ENCODE measurements at regions not wholly inside any gene's neighbourhood (a gene's known extent, or its start where the extent isn't known, plus 50 kb on each side); places are given as distances from the start of the nearest gene placed in this dataset.
"Not testable (repeated sequence)": the region's sequence is repeated elsewhere in the genome, so short reads cannot be mapped to it uniquely, and the experiment has no call there.

DNA sequence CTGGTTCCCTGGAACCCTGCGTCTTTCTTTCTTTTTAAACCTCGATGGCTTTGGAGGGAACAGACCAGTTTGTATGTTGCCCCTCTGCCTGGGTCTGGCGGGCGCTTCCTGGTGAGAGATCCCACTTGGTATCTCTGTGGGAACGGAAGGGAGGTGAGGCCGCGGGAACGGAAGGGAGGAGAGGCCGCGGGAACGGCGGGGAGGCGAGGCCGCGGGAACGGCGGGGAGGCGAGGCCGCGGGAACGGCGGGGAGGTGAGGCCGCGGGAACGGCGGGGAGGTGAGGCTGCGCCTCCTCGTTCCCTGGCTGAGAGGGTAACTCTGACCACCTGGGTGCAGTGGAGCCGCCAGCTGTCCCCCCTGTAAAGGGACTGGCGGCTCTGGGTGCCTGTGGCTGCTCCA is 169.5 kb downstream of the NPIPB11 start:
- not testable (repeated sequence) for H3K4me1 ChIP-seq

GRCh38 chr16:29235836-29236370 is 170.6 kb downstream of the NPIPB11 start:
- H3K27ac ChIP-seq = peak overlapping the region; percentile 79
- not testable (repeated sequence) for H3K27me3 ChIP-seq; DNase-seq; H3K36me3 ChIP-seq; H3K9me3 ChIP-seq (replicated peaks); H3K4me1 ChIP-seq
- H3K4me3 ChIP-seq = peak overlapping the region; percentile 54

More for the DNA sequence above, 169.5 kb downstream of the NPIPB11 start:
- not testable (repeated sequence) for H3K27me3 ChIP-seq; H3K4me3 ChIP-seq; H3K27ac ChIP-seq; H3K36me3 ChIP-seq; H3K9me3 ChIP-seq (replicated peaks); DNase-seq

DNA sequence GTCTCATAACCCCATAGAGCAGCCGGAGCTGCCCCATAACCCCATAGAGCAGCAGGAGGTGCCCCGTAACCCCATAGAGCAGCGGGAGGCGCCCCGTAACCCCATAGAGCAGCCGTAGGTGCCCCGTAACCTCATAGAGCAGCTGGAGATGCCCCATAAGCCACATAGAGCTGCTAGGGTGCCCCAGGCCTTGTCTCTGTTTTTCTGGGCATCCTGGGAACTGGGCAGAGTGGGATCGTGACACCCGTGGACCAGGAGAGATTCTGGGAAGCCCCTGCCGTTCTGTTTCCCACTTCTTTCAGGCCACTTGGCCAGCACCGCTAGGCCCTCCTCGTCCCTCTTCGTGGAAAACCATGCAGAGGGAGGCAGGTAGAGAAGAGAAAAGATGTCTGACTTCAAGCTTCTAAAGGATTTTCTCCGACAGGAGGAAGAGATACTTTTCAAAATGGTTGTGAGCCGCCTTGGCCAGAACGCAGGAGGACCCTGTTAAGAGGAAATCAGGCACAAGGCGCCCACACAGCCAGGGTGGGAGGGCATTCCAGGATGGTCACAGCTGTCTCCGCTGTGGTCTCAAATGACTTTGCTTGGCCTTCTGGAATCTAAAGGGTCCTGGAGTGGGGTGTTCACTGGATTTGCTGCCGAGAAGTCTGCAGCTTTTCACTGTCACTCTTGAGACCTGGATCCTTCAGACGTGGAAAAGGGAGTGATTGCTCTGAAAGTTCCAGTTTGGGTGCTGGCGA is 171.8 kb downstream of the NPIPB11 start:
- Histone ChIP-seq H3K4me3 (peak overlapping the region; percentile 54), H3K27ac (peak overlapping the region; percentile 79)
- H3K27me3 ChIP-seq; H3K9me3 ChIP-seq (replicated peaks); H3K4me1 ChIP-seq; H3K36me3 ChIP-seq: not testable (repeated sequence)
- peak; percentile 87 to 92 for DNase-seq

GRCh38 chr16:29233705-29234404 is 172.7 kb downstream of the NPIPB11 start:
- H3K9me3 ChIP-seq (replicated peaks); H3K4me3 ChIP-seq; H3K36me3 ChIP-seq; DNase-seq; H3K27ac ChIP-seq; H3K4me1 ChIP-seq; H3K27me3 ChIP-seq: not testable (repeated sequence)

DNA sequence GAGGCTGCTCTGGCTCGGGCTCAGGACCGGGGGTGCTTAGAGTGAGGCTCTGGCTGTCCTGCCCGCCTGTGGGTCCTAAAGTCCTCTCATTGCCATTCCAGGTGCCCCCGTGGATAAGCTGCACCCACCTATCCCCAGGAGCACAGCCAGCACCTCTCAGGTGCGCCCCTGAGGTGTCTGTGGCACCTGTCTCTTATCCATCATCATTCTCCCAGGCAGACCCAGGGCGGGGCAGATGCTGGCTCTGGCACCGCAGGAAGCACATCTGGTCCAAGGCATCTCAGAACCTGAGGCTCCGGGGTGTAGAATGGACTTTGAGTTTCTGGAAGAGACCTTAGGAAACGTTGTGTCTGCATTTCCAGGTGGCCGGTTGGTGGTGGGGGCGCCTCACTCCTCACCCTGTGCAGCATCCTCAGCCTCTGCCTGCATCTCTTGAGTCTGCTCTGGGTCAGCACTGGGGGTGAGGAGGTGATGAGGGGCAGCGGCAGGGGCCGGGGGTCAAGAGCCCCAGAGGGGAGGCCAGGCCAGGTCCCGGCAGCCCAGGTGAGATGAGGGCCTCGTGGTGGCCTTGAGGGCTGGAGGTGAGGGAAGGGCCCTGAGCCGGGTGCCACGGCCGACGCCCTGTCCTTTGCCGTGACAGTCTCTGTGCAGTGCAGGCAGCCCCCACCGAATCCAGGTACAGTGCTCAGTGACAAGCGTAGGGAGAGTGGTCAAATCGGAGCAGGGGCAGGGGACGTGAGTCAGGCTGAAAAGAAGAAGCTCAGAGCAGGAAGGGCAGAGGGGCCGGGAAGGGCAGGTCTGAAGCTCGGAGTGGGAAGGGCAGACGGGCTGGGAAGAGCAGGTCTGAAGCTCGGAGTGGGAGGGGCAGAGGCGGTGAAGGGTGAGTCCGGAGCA is 173.5 kb downstream of the NPIPB11 start:
- DNase-seq = no peak
- Histone ChIP-seq H3K36me3 (no peaks in the 10 kb centered on the region), H3K4me3 (no peak overlapping the region), H3K27ac (no peak overlapping the region), H3K4me1 (peaks cover 4% of the 10 kb centered on the region), H3K27me3 (no peaks in the 10 kb centered on the region), H3K9me3 (replicated peaks) (no peaks in the 10 kb centered on the region)

DNA sequence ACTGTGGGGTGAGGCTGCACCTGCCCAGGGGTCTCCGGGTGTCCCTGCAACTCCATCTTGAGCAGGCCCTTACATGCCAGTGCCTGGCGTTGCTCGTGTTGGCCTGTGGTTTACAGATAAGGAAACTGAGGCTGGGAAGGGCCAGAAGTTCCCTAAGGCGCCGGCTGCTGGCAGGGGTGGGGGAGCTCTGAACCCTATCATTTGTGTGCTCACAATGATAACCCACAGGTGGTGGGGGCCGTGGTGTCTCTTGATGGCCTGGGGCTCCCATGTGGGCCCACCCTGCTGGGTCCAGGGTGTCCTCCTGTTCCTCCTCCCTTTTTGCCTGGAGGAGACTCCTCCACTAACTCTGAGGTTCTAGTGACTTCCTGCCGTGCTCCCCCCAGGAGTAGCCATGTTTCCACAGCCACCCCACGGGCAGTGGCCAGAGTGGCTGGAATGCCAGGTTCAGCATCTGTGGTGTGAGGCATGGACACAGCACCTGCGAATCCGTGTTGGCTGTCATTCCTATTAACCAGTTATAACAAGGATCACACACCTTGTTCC is 174.3 kb downstream of the NPIPB11 start:
- not testable (repeated sequence) for H3K36me3 ChIP-seq; H3K9me3 ChIP-seq (replicated peaks); H3K27me3 ChIP-seq; H3K4me3 ChIP-seq; H3K27ac ChIP-seq; H3K4me1 ChIP-seq
- DNase-seq = peak in 1 of 2 experiments; percentile 39

GRCh38 chr16:29231244-29231643 is 175.3 kb downstream of the NPIPB11 start:
- Histone ChIP-seq H3K27ac (peak overlapping the region; percentile 32; the same call in 1 of the 2 replicates), H3K4me3 (peak overlapping the region; percentile 49), H3K9me3 (replicated peaks) (no peaks in the 10 kb centered on the region), H3K36me3 (no peaks in the 10 kb centered on the region), H3K27me3 (no peaks in the 10 kb centered on the region), H3K4me1 (peaks cover 4% of the 10 kb centered on the region)
- peak; percentile 40 to 59 for DNase-seq

DNA sequence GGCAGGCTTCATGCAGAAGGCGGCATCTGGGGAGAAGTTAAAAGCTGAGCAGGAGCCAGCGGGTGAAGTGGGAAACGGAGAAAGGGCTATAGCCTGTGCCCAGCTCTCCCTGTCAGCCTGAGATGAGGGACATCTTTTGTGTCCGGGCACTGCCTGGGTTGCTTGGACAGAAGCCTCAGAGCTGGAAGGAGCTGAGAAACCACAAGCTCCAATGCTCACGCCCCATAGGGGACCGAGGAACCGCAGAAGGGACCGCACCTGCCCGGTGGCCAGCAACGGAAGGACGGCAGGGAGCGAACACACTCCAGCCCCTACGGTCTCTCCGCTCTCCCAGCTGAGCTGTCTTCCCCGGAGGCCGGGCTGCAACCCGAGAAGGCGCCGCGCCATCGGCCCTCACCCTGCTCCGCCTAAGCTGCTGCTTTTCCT is 175.8 kb downstream of the NPIPB11 start:
- Histone ChIP-seq H3K4me3 (peak overlapping the region; percentile 49), H3K27me3 (no peaks in the 10 kb centered on the region), H3K4me1 (peaks cover 4% of the 10 kb centered on the region), H3K27ac (peak overlapping the region; percentile 32; the same call in 1 of the 2 replicates), H3K9me3 (replicated peaks) (no peaks in the 10 kb centered on the region), H3K36me3 (no peaks in the 10 kb centered on the region)
- DNase-seq = peak; percentile 64 to 69

DNA sequence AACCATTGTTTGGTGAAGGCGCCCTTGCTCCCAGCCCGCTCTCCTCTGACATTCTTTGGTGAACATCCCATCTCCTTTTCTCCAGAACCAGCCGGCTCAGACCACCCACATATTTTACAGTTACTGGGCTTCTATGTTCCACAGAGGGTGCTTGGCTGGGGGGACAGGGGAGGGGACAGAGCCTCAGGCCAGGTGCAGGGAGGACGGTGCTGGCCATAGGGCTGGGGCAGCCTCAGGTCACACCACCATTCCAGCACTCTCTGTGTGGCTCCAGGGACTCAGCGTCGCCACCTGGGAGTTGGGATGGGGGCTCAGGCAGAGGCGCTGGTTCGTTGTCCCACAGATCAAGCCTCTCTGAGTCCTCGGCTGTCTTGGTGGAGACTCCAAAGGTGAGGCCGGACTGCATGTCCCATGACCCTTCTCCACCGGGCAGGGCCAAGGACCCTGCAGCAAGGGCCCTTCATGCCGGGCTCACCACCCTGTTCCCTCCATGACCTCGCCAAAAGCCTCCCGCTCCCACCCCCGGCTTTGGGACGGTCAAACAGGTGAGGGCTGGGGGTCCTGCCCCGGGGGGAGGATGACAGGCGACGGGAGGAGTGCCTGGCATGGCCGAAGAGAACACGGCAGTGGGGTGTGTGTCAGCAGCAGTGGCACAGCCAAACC is 176.4 kb downstream of the NPIPB11 start:
- not testable (repeated sequence) for H3K9me3 ChIP-seq (replicated peaks); H3K27ac ChIP-seq; H3K4me1 ChIP-seq; H3K36me3 ChIP-seq; DNase-seq; H3K27me3 ChIP-seq
- H3K4me3 ChIP-seq = peak overlapping the region; percentile 49

- DNase-seq; H3K4me1 ChIP-seq; H3K9me3 ChIP-seq (replicated peaks); H3K27me3 ChIP-seq; H3K36me3 ChIP-seq; H3K4me3 ChIP-seq; H3K27ac ChIP-seq: not testable (repeated sequence)
Observed at GRCh38 chr16:29229616-29230005, 176.9 kb downstream of the NPIPB11 start.

GRCh38 chr16:29228664-29229611 is 177.6 kb downstream of the NPIPB11 start:
- not testable (repeated sequence) for H3K27me3 ChIP-seq; H3K4me3 ChIP-seq; H3K9me3 ChIP-seq (replicated peaks); H3K36me3 ChIP-seq; H3K27ac ChIP-seq; H3K4me1 ChIP-seq; DNase-seq

DNA sequence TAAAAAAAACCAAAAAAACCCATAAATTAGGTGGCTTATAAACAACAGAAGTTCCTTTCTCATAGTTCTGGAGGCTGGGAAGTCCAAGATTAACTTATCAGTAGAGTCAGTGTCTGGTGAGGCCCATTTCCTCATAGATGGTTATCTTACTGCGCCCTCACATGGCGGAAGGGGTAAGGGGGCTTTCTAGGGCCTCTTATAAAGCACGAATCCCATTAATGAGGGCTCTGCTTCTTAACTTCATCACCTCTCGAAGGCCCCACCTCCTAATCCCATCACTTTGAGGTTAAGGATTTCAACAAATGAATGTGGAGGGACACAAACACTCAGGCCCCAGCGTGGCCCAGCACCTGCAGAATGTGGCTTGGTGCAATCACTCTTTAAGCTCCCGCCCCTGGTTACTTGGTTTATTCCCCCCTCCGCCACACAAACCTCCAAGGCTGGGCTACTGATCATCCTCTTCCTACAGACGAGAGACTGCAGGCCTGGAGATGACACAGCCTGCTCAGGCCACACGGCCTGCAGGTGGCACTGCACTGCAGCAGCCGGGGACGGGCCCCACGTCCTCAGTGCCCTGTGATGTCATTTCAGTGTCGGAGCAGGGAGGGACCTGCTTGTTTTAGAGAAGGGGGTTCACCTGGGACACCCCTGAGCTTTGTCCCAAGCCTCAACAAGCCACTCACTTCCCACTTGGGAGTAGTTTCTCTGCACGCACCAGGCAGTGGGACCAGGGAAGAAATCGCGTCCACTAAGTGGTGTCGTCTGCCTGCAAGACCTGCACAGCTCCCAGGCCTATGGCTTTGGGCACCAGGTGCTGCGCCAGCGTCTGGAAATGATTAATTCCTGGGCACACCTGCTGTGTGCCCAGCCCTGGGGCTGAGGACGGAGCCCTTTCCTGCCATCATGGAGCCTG is 178.5 kb downstream of the NPIPB11 start:
- not testable (repeated sequence) for H3K36me3 ChIP-seq; H3K27me3 ChIP-seq; H3K4me3 ChIP-seq; H3K27ac ChIP-seq; H3K9me3 ChIP-seq (replicated peaks); H3K4me1 ChIP-seq
- peak; percentile 50 to 59 for DNase-seq
